ENCODE measurements at regions not wholly inside any gene's neighbourhood (a gene's known extent, or its start where the extent isn't known, plus 50 kb on each side); places are given as distances from the start of the nearest gene placed in this dataset.
"Not testable (repeated sequence)": the region's sequence is repeated elsewhere in the genome, so short reads cannot be mapped to it uniquely, and the experiment has no call there.

DNA sequence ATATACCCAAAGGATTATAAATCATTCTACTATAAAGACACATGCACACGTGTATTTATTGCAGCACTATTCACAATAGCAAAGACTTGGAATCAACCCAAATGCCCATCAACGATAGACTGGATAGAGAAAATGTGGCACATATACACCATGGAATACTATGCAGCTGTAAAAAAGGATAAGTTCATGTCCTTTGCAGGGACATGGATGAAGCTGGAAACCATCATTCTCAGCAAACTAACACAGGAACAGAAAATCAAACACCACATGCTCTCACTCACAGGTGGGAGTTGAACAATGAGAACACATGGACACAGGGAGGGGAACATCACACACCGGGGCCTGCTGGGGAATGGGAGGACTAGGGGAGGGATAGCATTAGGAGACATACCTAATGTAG, 473.9 kb downstream of the SIPA1L2 start:
- not testable (repeated sequence) for H2BK5ac ChIP-seq (ENCODE audit: insufficient read length, low read length); H3K4me3 Mint-ChIP-seq; H4K5ac ChIP-seq (ENCODE audit: insufficient read length, low read depth, low read length); H3K4ac ChIP-seq (ENCODE audit: low read depth, low read length); H3K18ac ChIP-seq (ENCODE audit: insufficient read length, low read depth, low read length); H4K20me1 ChIP-seq (ENCODE audit: control insufficient read depth, insufficient read depth, insufficient read length); H4K91ac ChIP-seq (ENCODE audit: insufficient read length, low read depth, low read length); H3K27ac ChIP-seq (ENCODE audit: insufficient read length, low read depth, low read length); H3K27ac Mint-ChIP-seq; H2BK20ac ChIP-seq (ENCODE audit: low read depth, low read length, poor library complexity, severe bottlenecking); H4K8ac ChIP-seq (replicated peaks; ENCODE audit: insufficient read length, low read depth, low read length); H3K4me1 ChIP-seq (ENCODE audit: insufficient read depth, low read length); H3T11ph ChIP-seq (ENCODE audit: low read length); H2AK5ac ChIP-seq (ENCODE audit: insufficient read length, low read length); H2BK12ac ChIP-seq (ENCODE audit: insufficient read length, low read depth, low read length); H3K23ac ChIP-seq (ENCODE audit: insufficient read length, low read depth, low read length); H2BK15ac ChIP-seq (ENCODE audit: low read depth, low read length); H3K9ac ChIP-seq (ENCODE audit: extremely low read depth, insufficient read length, low read length); H3K4me2 ChIP-seq (ENCODE audit: insufficient read depth, insufficient read length, low read length); H3K9me3 ChIP-seq (ENCODE audit: control insufficient read depth, low read depth, low read length); H3K27me3 ChIP-seq (ENCODE audit: insufficient read depth, low read length); H3K23me2 ChIP-seq (ENCODE audit: insufficient read length, low read depth, low read length, poor library complexity, severe bottlenecking); H2AFZ ChIP-seq (ENCODE audit: low read length); H3K79me1 ChIP-seq (ENCODE audit: insufficient read depth, low read depth, low read length, poor library complexity, severe bottlenecking); H3K14ac ChIP-seq (ENCODE audit: insufficient read depth, low read length); DNase-seq; H3K79me2 ChIP-seq (ENCODE audit: insufficient read depth, low read length); H3K27me3 Mint-ChIP-seq (ENCODE audit: low read depth); H3K9me3 Mint-ChIP-seq; H3K56ac ChIP-seq (ENCODE audit: insufficient read length, low read depth, low read length); H2BK120ac ChIP-seq (ENCODE audit: low read depth, low read length, poor library complexity, severe bottlenecking)
- peaks cover 8 to 12% of the 10 kb centered on the region in 2 experiments for H3K4me1 Mint-ChIP-seq
- peaks cover 9 to 85% (median 76%) of the 10 kb centered on the region in 3 experiments; a peak in 6 of 7 replicates for H3K36me3 Mint-ChIP-seq (ENCODE audit: insufficient read depth in 1 of 3, low read depth in 3 of 3)
- no CpG with 5 or more reads among the region's 3 CpGs for WGBS (ENCODE audit: extremely low coverage, insufficient read length, low lambda C conversion rate)
